SK-N-MC (cell line): ENCODE measurements at regions not wholly inside any gene's neighbourhood (a gene's known extent, or its start where the extent isn't known, plus 50 kb on each side); places are given as distances from the start of the nearest gene placed in this dataset.

Source experiments
- EZH2 ChIP-seq: fragments of 200-600 bp; sonication (generic); IDR thresholded peaks from one replicate; pipeline ENCODE4 v1.6.1; 2017; ENCODE audit warnings: antibody characterized with exemption
- POLR2AphosphoS5 ChIP-seq: IDR thresholded peaks from 2 replicates; pipeline ENCODE4 v1.6.1; 2012; ENCODE audit warnings: mild to moderate bottlenecking, low read depth, low read length, borderline replicate concordance

- TF ChIP-seq POLR2AphosphoS5 (no peak), EZH2 (no peak)
These were observed 222.8 kb downstream of the POSTN start for GRCh38 chr13:37375724-37376123.
